GM11168 (cell line): ENCODE measurements at regions not wholly inside any gene's neighbourhood (a gene's known extent, or its start where the extent isn't known, plus 50 kb on each side); places are given as distances from the start of the nearest gene placed in this dataset.

ENCODE experiments used
- in situ Hi-C: fragments of 300-500 bp; cut with MboI; formaldehyde crosslinking; loops from one replicate; pipeline ENCODE4 v1.12.0; 2022; ENCODE audit warnings: low sequenced_read_pairs; ENCODE audit not compliant: unreplicated experiment

- in situ Hi-C loops, result no loop called here
These were observed 53.5 kb downstream of the ZNF608 start for GRCh38 chr5:124692950-124693349.

GRCh38 chr5:124692324-124692723 lies 54.1 kb downstream of the ZNF608 start:
- in situ Hi-C loops, result no loop called here

GRCh38 chr5:124689653-124690052 lies 56.8 kb downstream of the ZNF608 start:
- in situ Hi-C loops, result no loop called here

GRCh38 chr5:124686239-124687004 lies 60.0 kb downstream of the ZNF608 start:
- in situ Hi-C loops, result no loop called here

- in situ Hi-C loops, result no loop called here
These were observed 61.0 kb downstream of the ZNF608 start for GRCh38 chr5:124685404-124685930.

GRCh38 chr5:124683917-124684555 lies 62.4 kb downstream of the ZNF608 start:
- in situ Hi-C loops, result no loop called here

GRCh38 chr5:124679578-124680199 lies 66.8 kb downstream of the ZNF608 start:
- in situ Hi-C loops, result no loop called here

- in situ Hi-C loops, result no loop called here
These were observed 67.4 kb downstream of the ZNF608 start for GRCh38 chr5:124678922-124679519.

- in situ Hi-C loops, result no loop called here
These were observed 68.0 kb downstream of the ZNF608 start for GRCh38 chr5:124678468-124678867.

- in situ Hi-C loops, result no loop called here
These were observed 68.8 kb downstream of the ZNF608 start for GRCh38 chr5:124677374-124678351.

GRCh38 chr5:124675931-124676846 lies 70.2 kb downstream of the ZNF608 start:
- in situ Hi-C loops, result no loop called here

- in situ Hi-C loops, result no loop called here
These were observed 75.2 kb downstream of the ZNF608 start for GRCh38 chr5:124671193-124671592.

GRCh38 chr5:124670722-124671184 lies 75.7 kb downstream of the ZNF608 start:
- in situ Hi-C loops, result no loop called here

GRCh38 chr5:124669956-124670721 lies 76.3 kb downstream of the ZNF608 start:
- in situ Hi-C loops, result no loop called here

- in situ Hi-C loops, result no loop called here
These were observed 77.2 kb downstream of the ZNF608 start for GRCh38 chr5:124669300-124669648.

GRCh38 chr5:124668353-124669299 lies 77.8 kb downstream of the ZNF608 start:
- in situ Hi-C loops, result no loop called here

GRCh38 chr5:124665625-124666024 lies 80.8 kb downstream of the ZNF608 start:
- in situ Hi-C loops, result no loop called here
